Esophagus squamous epithelium (tissue), 5 donors: ENCODE measurements at regions not wholly inside any gene's neighbourhood (a gene's known extent, or its start where the extent isn't known, plus 50 kb on each side); places are given as distances from the start of the nearest gene placed in this dataset.
A peak's percentile ranks its signal among the peaks of the same experiment; 100 is the strongest.

Experiments used
- DNase-seq: peaks from one replicate; lab custom pipeline; 2025; lab: John Stamatoyannopoulos, UW
- H3K27ac ChIP-seq, 4 donors: fragments of 200-600 bp; sonication (generic); one replicate each; pipeline ENCODE4 v1.5.1; 2016 to 2019; ENCODE audit warnings: mild to moderate bottlenecking in 1 of 4
- H3K27me3 ChIP-seq, 4 donors: fragments of 200-600 bp; sonication (generic); 1 replicate in 3 of 4; 2 replicates in 1 of 4; pipeline versions ENCODE4 v1.5.1 to v1.6.0; 2017 to 2021; ENCODE audit warnings: antibody characterized with exemption in 1 of 4
- H3K36me3 ChIP-seq, 3 donors: fragments of 200-600 bp; sonication (generic); one replicate each; pipeline ENCODE4 v1.5.1; 2016 to 2019
- H3K4me1 ChIP-seq, 3 donors: fragments of 200-600 bp; sonication (generic); one replicate each; pipeline ENCODE4 v1.5.1; 2017 to 2019
- H3K4me3 ChIP-seq, 4 donors: fragments of 200-600 bp; sonication (generic); 1 replicate in 3 of 4; 2 replicates in 1 of 4; pipeline ENCODE4 v1.5.1; 2016 to 2019; ENCODE audit warnings: mild to moderate bottlenecking in 2 of 4, moderate library complexity in 1 of 4
- H3K9me3 ChIP-seq, 3 donors: fragments of 200-600 bp; sonication (generic); one replicate each; pipeline ENCODE4 v1.5.1; 2016 to 2019
- POLR2A ChIP-seq, 4 donors: fragments of 450-650 bp; IDR thresholded peaks; one replicate each; pipeline ENCODE4 v1.6.1; 2017; ENCODE audit warnings: antibody characterized with exemption in 4 of 4, mild to moderate bottlenecking in 4 of 4, moderate library complexity in 3 of 4
- WGBS, 2 donors: methylation state at CpG; one replicate each; pipeline ENCODE4 v1.1.5; 2018; 5-methylcytosine and 5-hydroxymethylcytosine counted together
- intact Hi-C: fragments of 100-400 bp; cut with DNase I; formaldehyde crosslinking; loops from one replicate; pipeline ENCODE4 v1.15.0; 2022
- TF ChIP-seq, protein P1 (sequence below), 6 experiments: fragments of 450-650 bp in 4 of 6; fragments of 200-600 bp in 2 of 6; sonication (generic) in 2 of 6; IDR thresholded peaks; one replicate each; pipeline ENCODE4 v1.5.1; 2016 to 2019; ENCODE audit warnings: antibody characterized with exemption in 6 of 6, mild to moderate bottlenecking in 4 of 6, moderate library complexity in 4 of 6
- donor health status: DM: yes; HTN: yes; CAD: no.

DNA sequence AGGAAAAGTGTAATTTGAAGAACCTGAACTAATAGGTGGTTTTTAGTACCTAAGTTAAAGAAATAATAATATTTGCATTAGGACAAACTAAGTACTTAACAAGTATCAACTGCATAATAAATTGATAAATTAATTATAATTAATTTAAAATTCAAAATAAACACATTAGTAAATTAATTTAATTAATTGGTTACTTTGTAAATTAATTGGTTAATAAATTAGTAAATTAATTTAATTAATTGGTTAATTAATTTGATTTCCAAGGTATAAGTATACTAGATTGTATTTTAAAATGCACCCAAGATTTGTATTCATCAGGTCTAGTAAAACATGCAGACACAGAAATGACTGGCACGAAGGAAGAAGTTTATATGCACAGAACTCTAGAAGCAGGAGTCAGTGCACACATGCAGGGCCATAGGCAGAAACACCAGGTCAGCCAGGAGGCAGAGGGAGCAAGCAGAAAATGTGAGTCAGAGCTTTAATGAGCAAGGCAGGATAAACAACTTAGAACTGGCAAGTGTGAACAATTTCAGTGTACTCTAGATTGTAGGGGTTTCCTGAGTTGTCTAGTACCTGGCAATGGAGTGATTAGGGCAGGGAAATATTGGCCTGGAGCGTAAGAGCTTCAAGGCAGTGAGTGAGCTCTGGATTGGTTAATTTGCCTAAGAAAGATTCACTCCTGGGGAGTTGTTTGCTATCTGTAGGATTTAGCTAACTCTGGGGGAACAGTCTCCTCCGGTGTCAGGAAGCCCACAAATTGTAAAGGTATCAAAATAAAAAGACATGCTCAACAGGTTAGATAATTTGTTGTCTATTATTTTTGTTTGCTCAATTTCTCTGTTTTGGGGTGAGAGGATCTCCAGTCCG, 665.7 kb downstream of the MRPL39 start:
- Histone ChIP-seq H3K27me3 (no peaks in the 10 kb centered on the region), H3K36me3 (no peaks in the 10 kb centered on the region), H3K27ac (peak overlapping the region in 3 of 4 donors; percentile 18 to 60 (median 40)), H3K9me3 (no peaks in the 10 kb centered on the region), H3K4me3 (no peak overlapping the region), H3K4me1 (peaks cover 0 to 43% (median 0%) of the 10 kb centered on the region in 3 donors)
- no peak for DNase-seq
- TF ChIP-seq, protein P1, sequence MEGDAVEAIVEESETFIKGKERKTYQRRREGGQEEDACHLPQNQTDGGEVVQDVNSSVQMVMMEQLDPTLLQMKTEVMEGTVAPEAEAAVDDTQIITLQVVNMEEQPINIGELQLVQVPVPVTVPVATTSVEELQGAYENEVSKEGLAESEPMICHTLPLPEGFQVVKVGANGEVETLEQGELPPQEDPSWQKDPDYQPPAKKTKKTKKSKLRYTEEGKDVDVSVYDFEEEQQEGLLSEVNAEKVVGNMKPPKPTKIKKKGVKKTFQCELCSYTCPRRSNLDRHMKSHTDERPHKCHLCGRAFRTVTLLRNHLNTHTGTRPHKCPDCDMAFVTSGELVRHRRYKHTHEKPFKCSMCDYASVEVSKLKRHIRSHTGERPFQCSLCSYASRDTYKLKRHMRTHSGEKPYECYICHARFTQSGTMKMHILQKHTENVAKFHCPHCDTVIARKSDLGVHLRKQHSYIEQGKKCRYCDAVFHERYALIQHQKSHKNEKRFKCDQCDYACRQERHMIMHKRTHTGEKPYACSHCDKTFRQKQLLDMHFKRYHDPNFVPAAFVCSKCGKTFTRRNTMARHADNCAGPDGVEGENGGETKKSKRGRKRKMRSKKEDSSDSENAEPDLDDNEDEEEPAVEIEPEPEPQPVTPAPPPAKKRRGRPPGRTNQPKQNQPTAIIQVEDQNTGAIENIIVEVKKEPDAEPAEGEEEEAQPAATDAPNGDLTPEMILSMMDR (IDR thresholded peaks at IDR 0.05) = no peak
- TF ChIP-seq POLR2A (IDR thresholded peaks at IDR 0.05) = no peak
- 16 to 27% methylated on average over 4 of the region's 4 CpGs for whole genome bisulfite sequencing, 2 donors
- intact Hi-C loops = no loop called here

DNA sequence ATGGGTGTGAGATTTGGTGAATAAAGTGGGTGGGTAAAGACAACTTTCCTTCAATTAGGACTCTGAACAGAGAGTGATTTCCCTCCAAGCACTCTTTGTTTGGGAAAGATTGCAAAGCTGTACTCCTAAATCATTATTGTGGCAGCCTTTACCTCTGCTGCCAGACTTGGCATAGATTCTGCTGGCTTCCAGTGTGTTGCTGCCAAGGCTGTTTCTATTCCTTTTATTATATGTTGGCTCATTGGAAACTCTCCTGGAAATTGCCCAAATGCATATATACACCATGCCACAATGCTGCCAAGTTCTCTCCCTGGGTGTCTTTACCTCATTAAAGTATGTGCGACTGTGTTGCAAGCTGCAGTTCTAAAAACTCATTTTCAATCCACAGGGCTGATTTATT, 668.0 kb downstream of the MRPL39 start:
- WGBS, 2 donors = 28 to 38% methylated on average over 1 of the region's 1 CpG
- no peaks in the 10 kb centered on the region for H3K27me3 ChIP-seq
- H3K4me1 ChIP-seq = peaks cover 0 to 43% (median 0%) of the 10 kb centered on the region in 3 donors
- TF ChIP-seq, protein P1 (IDR thresholded peaks at IDR 0.05) = no peak
- TF ChIP-seq POLR2A (IDR thresholded peaks at IDR 0.05) = no peak
- no peaks in the 10 kb centered on the region for H3K36me3 ChIP-seq
- H3K27ac ChIP-seq = peak overlapping the region in 2 of 4 donors; percentile 21 to 68
- no peak overlapping the region for H3K4me3 ChIP-seq
- intact Hi-C loops = no loop called here
- H3K9me3 ChIP-seq = no peaks in the 10 kb centered on the region
- DNase-seq = no peak

DNA sequence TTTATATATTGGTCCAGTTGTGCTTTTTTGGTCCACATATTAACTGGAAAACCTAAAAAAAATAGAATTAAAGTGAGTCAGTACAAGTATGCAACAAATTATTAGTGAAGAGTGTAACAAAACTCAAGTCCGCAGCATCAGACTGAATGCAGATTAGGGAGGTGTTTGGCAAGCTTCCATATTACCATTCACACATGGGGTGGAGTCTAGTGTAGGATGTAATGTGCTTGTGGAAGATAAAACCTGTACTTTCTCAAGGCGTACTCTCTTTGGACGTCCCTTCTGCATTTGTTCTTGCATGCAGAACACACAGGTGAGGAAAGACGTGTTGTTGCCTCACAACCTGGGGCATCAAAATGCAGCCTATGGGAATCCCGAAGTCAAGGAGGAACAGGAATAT, 668.7 kb downstream of the MRPL39 start:
- Histone ChIP-seq H3K36me3 (no peaks in the 10 kb centered on the region), H3K9me3 (no peaks in the 10 kb centered on the region), H3K27ac (peak overlapping the region in 2 of 4 donors; percentile 21 to 68), H3K4me3 (no peak overlapping the region), H3K4me1 (peaks cover 0 to 43% (median 0%) of the 10 kb centered on the region in 3 donors), H3K27me3 (no peaks in the 10 kb centered on the region)
- no peak for TF ChIP-seq POLR2A (IDR thresholded peaks at IDR 0.05)
- TF ChIP-seq, protein P1 (IDR thresholded peaks at IDR 0.05) = no peak
- DNase-seq = no peak
- 19 to 33% methylated on average over 5 of the region's 5 CpGs for WGBS, 2 donors
- intact Hi-C loops = no loop called here

DNA sequence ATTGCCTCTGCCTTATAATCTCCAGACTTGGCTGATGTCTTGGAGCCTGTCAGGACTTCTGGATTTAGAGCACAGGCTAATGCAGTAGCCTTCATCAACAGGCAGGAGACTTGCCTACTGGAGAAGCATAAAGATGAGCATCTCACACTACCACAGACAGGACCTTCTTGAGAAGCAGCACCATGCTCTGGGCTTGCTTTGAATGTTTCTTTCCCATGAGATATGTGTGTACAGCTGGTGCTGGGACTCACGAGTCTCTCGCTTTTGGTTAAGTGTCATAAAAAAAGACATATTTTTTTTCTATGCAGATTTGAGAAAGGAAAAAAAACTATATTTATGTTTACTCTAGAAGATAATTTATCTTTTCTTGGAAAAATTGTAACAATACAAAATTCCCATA, 671.3 kb downstream of the MRPL39 start:
- TF ChIP-seq POLR2A (IDR thresholded peaks at IDR 0.05) = no peak
- TF ChIP-seq, protein P1 (IDR thresholded peaks at IDR 0.05) = no peak
- 79 to 100% methylated on average over 2 of the region's 2 CpGs for WGBS, 2 donors
- Histone ChIP-seq H3K4me1 (peaks cover 0 to 29% (median 0%) of the 10 kb centered on the region in 3 donors), H3K27ac (no peak overlapping the region), H3K4me3 (no peak overlapping the region), H3K36me3 (no peaks in the 10 kb centered on the region), H3K9me3 (no peaks in the 10 kb centered on the region), H3K27me3 (no peaks in the 10 kb centered on the region)
- intact Hi-C loops = no loop called here
- no peak for DNase-seq

DNA sequence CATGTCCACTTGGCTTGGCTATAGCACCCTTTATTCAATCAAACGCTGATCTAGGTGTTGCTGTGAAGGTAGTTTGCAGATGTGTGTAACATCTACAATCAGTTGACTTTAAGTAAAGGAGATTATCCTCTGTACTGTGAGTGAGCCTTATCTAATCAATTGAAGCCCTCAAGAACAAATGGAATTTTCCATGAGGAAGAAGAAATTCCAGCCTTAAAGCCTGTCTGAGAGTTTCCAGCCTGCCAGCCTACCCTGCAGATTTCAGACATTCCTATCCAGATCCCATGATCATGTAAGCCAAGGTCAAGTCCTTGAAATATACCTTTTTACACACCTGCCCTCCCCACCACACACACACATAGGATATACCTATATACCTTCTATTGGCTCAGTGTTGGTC, 696.7 kb downstream of the MRPL39 start:
- Histone ChIP-seq H3K4me1 (no peaks in the 10 kb centered on the region), H3K27ac (no peak overlapping the region), H3K4me3 (no peak overlapping the region), H3K9me3 (no peaks in the 10 kb centered on the region), H3K27me3 (no peaks in the 10 kb centered on the region), H3K36me3 (no peaks in the 10 kb centered on the region)
- no peak for DNase-seq
- TF ChIP-seq, protein P1 (IDR thresholded peaks at IDR 0.05) = no peak
- TF ChIP-seq POLR2A (IDR thresholded peaks at IDR 0.05) = no peak
- WGBS, 2 donors = 64 to 91% methylated on average over 1 of the region's 1 CpG
- intact Hi-C loops = no loop called here
